CD14-positive monocyte (primary cell): ENCODE measurements at regions not wholly inside any gene's neighbourhood (a gene's known extent, or its start where the extent isn't known, plus 50 kb on each side); places are given as distances from the start of the nearest gene placed in this dataset.

ENCODE experiments used
- DNase-seq, 3 donors: peaks; one replicate each; pipeline ENCODE4 v3.0.0-alpha.2; 2011 to 2022
- H2AFZ ChIP-seq: 2 replicates; pipeline ENCODE4 v1.6.0; 2012; ENCODE audit warnings: mild to moderate bottlenecking, low read depth, low read length, inconsistent platforms; ENCODE audit not compliant: insufficient read depth, poor library complexity, severe bottlenecking
- H3K27ac ChIP-seq, 2 donors: 1 replicate in 1 of 2; 2 replicates in 1 of 2; pipeline ENCODE4 v1.5.1; 2012 to 2013; ENCODE audit warnings: low read length in 2 of 2, control low read depth in 1 of 2, inconsistent platforms in 1 of 2, low read depth in 1 of 2, mild to moderate bottlenecking in 1 of 2
- H3K27me3 ChIP-seq, 2 donors: one replicate each; pipeline versions ENCODE4 v1.6.0 to v1.6.1; 2011 to 2013; ENCODE audit warnings: low read length in 2 of 2; ENCODE audit not compliant: control insufficient read depth in 2 of 2, insufficient read depth in 2 of 2
- H3K36me3 ChIP-seq, 2 donors: replicated peaks in 1 of 2; 1 replicate in 1 of 2; 2 replicates in 1 of 2; pipeline versions ENCODE4 v1.5.1 to v1.6.1; 2012 to 2013; ENCODE audit warnings: low read length in 2 of 2, control low read depth in 1 of 2, inconsistent platforms in 1 of 2, mild to moderate bottlenecking in 1 of 2; ENCODE audit not compliant: insufficient read depth in 2 of 2, control insufficient read depth in 1 of 2
- H3K4me1 ChIP-seq, 2 donors: 1 replicate in 1 of 2; 2 replicates in 1 of 2; pipeline versions ENCODE4 v1.5.1 to v1.6.1; 2012 to 2013; ENCODE audit warnings: low read length in 2 of 2, control low read depth in 1 of 2, inconsistent platforms in 1 of 2, mild to moderate bottlenecking in 1 of 2, moderate library complexity in 1 of 2; ENCODE audit not compliant: insufficient read depth in 2 of 2, control insufficient read depth in 1 of 2
- H3K4me2 ChIP-seq: replicated peaks from 2 replicates; pipeline ENCODE3; 2012; ENCODE audit warnings: low read length, moderate library complexity, mild to moderate bottlenecking; ENCODE audit not compliant: poor library complexity, severe bottlenecking; ENCODE audit errors: extremely low read depth
- H3K4me3 ChIP-seq, 3 experiments: fragments of 200-600 bp in 1 of 3; sonication (generic) in 1 of 3; replicated peaks in 1 of 3; 1 replicate in 2 of 3; 2 replicates in 1 of 3; pipeline ENCODE4 v1.5.1; 2011 to 2013; ENCODE audit warnings: low read length in 3 of 3, mild to moderate bottlenecking in 3 of 3, control low read depth in 2 of 3, low read depth in 2 of 3, inconsistent platforms in 1 of 3, moderate library complexity in 1 of 3
- H3K79me2 ChIP-seq: 2 replicates; pipeline ENCODE4 v1.6.0; 2012; ENCODE audit warnings: mild to moderate bottlenecking, control low read depth, inconsistent platforms, low read length, moderate library complexity; ENCODE audit not compliant: insufficient read depth
- H3K9ac ChIP-seq: 2 replicates; pipeline ENCODE4 v1.6.0; 2017; ENCODE audit warnings: low read length, mild to moderate bottlenecking; ENCODE audit not compliant: insufficient read depth, poor library complexity, severe bottlenecking
- H3K9me3 ChIP-seq, 2 donors: replicated peaks in 1 of 2; 1 replicate in 1 of 2; 2 replicates in 1 of 2; pipeline versions ENCODE4 v1.5.1 to v1.6.1; 2012 to 2013; ENCODE audit warnings: low read length in 2 of 2, control low read depth in 1 of 2; ENCODE audit not compliant: control insufficient read depth in 1 of 2, insufficient read depth in 1 of 2
- H4K20me1 ChIP-seq: 2 replicates; pipeline ENCODE4 v1.6.0; 2012; ENCODE audit warnings: mild to moderate bottlenecking, low read length, control low read depth, moderate library complexity; ENCODE audit not compliant: insufficient read depth
- H3K27ac Mint-ChIP-seq, 7 donors: one replicate each; pipeline ENCODE4 v1.8.0; 2020; ENCODE audit warnings: mild to moderate bottlenecking in 7 of 7, mixed read lengths in 7 of 7, moderate library complexity in 6 of 7, inconsistent platforms in 2 of 7
- H3K27me3 Mint-ChIP-seq, 3 donors: one replicate each; pipeline ENCODE4 v1.8.0; 2021 to 2022; ENCODE audit warnings: low read depth in 3 of 3, mild to moderate bottlenecking in 3 of 3, mixed read lengths in 3 of 3, moderate library complexity in 3 of 3, inconsistent platforms in 1 of 3
- H3K36me3 Mint-ChIP-seq, 2 donors: one replicate each; pipeline ENCODE4 v1.8.0; 2020; ENCODE audit warnings: mixed read lengths in 2 of 2, inconsistent platforms in 1 of 2, mild to moderate bottlenecking in 1 of 2
- H3K4me1 Mint-ChIP-seq: one replicate; pipeline ENCODE4 v1.8.0; 2020; ENCODE audit warnings: mild to moderate bottlenecking, mixed read lengths
- H3K4me3 Mint-ChIP-seq, 2 donors: one replicate each; pipeline ENCODE4 v1.8.0; 2020; ENCODE audit warnings: mild to moderate bottlenecking in 2 of 2, mixed read lengths in 2 of 2, moderate library complexity in 1 of 2
- H3K9me3 Mint-ChIP-seq, 7 donors: one replicate each; pipeline ENCODE4 v1.8.0; 2020 to 2022; ENCODE audit warnings: mixed read lengths in 7 of 7, mild to moderate bottlenecking in 6 of 7, moderate library complexity in 6 of 7, inconsistent platforms in 2 of 7
- CTCF ChIP-seq: fragments of 200-600 bp; IDR thresholded peaks from one replicate; pipeline ENCODE4 v1.8.0; 2022; ENCODE audit warnings: antibody characterized with exemption, mild to moderate bottlenecking
- WGBS: methylation state at CpG from one replicate; pipeline ENCODE4 v1.1.5; 2013; ENCODE audit warnings: missing lambda C conversion rate; ENCODE audit not compliant: insufficient coverage; 5-methylcytosine and 5-hydroxymethylcytosine counted together
- intact Hi-C, 2 donors: fragments of 100-400 bp; cut with micrococcal nuclease; formaldehyde crosslinking; loops; one replicate each; pipeline versions ENCODE4 v1.15.0 to v1.15.1; 2023

- no peaks in the 10 kb centered on the region for H3K79me2 ChIP-seq
- no peaks in the 10 kb centered on the region for H3K4me1 ChIP-seq
- H3K27me3 ChIP-seq, result no peaks in the 10 kb centered on the region
- no peak overlapping the region for H3K4me2 ChIP-seq
- Mint-ChIP-seq H3K27ac (no peak overlapping the region), H3K27me3 (no peaks in the 10 kb centered on the region), H3K9me3 (peaks cover 0 to 4% (median 2%) of the 10 kb centered on the region in 7 donors), H3K4me3 (no peak overlapping the region), H3K36me3 (no peaks in the 10 kb centered on the region), H3K4me1 (no peaks in the 10 kb centered on the region)
- H3K9ac ChIP-seq, result no peak overlapping the region
- no peak overlapping the region for H3K4me3 ChIP-seq
- no peak for TF ChIP-seq CTCF
- H4K20me1 ChIP-seq, result no peaks in the 10 kb centered on the region
- no peak overlapping the region for H2AFZ ChIP-seq
- 92% methylated on average over 3 of the region's 4 CpGs for WGBS
- intact Hi-C loops, result no loop called here
- no peak for DNase-seq
- H3K36me3 ChIP-seq, result no peaks in the 10 kb centered on the region
- no peaks in the 10 kb centered on the region for H3K9me3 ChIP-seq
- no peak overlapping the region for H3K27ac ChIP-seq
These were observed 1237.3 kb downstream of the XPNPEP1 start for GRCh38 chr10:108685863-108686531.

- H3K27ac Mint-ChIP-seq, result no peak overlapping the region
- TF ChIP-seq CTCF, result no peak
- Histone ChIP-seq H3K9me3 (no peaks in the 10 kb centered on the region), H3K36me3 (no peaks in the 10 kb centered on the region), H3K79me2 (no peaks in the 10 kb centered on the region), H3K4me3 (no peak overlapping the region), H3K27me3 (no peaks in the 10 kb centered on the region), H2AFZ (no peak overlapping the region), H4K20me1 (no peaks in the 10 kb centered on the region), H3K9ac (no peak overlapping the region), H3K27ac (no peak overlapping the region), H3K4me1 (no peaks in the 10 kb centered on the region), H3K4me2 (no peak overlapping the region)
- H3K4me1 Mint-ChIP-seq, result no peaks in the 10 kb centered on the region
- 100% methylated on average over 1 of the region's 2 CpGs for WGBS
- intact Hi-C loops, result no loop called here
- no peak overlapping the region for H3K4me3 Mint-ChIP-seq
- H3K9me3 Mint-ChIP-seq, result peaks cover 0 to 4% (median 2%) of the 10 kb centered on the region in 7 donors
- H3K36me3 Mint-ChIP-seq, result no peaks in the 10 kb centered on the region
- no peaks in the 10 kb centered on the region for H3K27me3 Mint-ChIP-seq
- DNase-seq, result no peak
These were observed 1238.9 kb downstream of the XPNPEP1 start for GRCh38 chr10:108684431-108684830.
